Hepatocyte (in vitro differentiated cells): ENCODE measurements at regions not wholly inside any gene's neighbourhood (a gene's known extent, or its start where the extent isn't known, plus 50 kb on each side); places are given as distances from the start of the nearest gene placed in this dataset.

Source experiments
- DNase-seq: peaks from one replicate; pipeline ENCODE4 v3.0.0-alpha.2; 2016; ENCODE audit warnings: low spot score
- H2AFZ ChIP-seq: fragments of 200-600 bp; sonication (generic); 2 replicates; pipeline ENCODE4 v1.6.0; 2016; ENCODE audit warnings: antibody characterized with exemption, mild to moderate bottlenecking
- H3K27ac ChIP-seq: fragments of 200-600 bp; sonication (generic); 2 replicates; pipeline ENCODE4 v1.5.1; 2016; ENCODE audit warnings: mild to moderate bottlenecking
- H3K27me3 ChIP-seq: fragments of 200-600 bp; sonication (generic); 2 replicates; pipeline ENCODE4 v1.6.1; 2016
- H3K36me3 ChIP-seq: fragments of 200-600 bp; sonication (generic); replicated peaks from 2 replicates; pipeline ENCODE4 v1.5.1; 2016; ENCODE audit warnings: low read depth; ENCODE audit not compliant: insufficient read depth
- H3K4me1 ChIP-seq: fragments of 200-600 bp; sonication (generic); 2 replicates; pipeline ENCODE4 v1.5.1; 2016; ENCODE audit warnings: mild to moderate bottlenecking, moderate library complexity; ENCODE audit not compliant: insufficient read depth
- H3K4me2 ChIP-seq: fragments of 200-600 bp; sonication (generic); 2 replicates; pipeline ENCODE4 v1.6.0; 2016
- H3K4me3 ChIP-seq: fragments of 200-600 bp; sonication (generic); 2 replicates; pipeline ENCODE4 v1.5.1; 2016; ENCODE audit warnings: mild to moderate bottlenecking
- H3K79me2 ChIP-seq: fragments of 200-600 bp; sonication (generic); 2 replicates; pipeline ENCODE4 v1.6.0; 2017; ENCODE audit warnings: mild to moderate bottlenecking
- H3K9me2 ChIP-seq: fragments of 200-600 bp; sonication (generic); replicated peaks from 2 replicates; pipeline ENCODE4 v1.6.0; 2017; ENCODE audit warnings: mild to moderate bottlenecking; ENCODE audit not compliant: insufficient read depth
- H3K9me3 ChIP-seq: fragments of 200-600 bp; sonication (generic); 2 replicates; pipeline ENCODE4 v1.5.1; 2016; ENCODE audit warnings: low read depth, mild to moderate bottlenecking
- H4K20me1 ChIP-seq: fragments of 200-600 bp; sonication (generic); 2 replicates; pipeline ENCODE4 v1.6.0; 2016; ENCODE audit warnings: mild to moderate bottlenecking; ENCODE audit not compliant: insufficient read depth, poor library complexity, severe bottlenecking
- EZH2 ChIP-seq: fragments of 200-600 bp; sonication (generic); IDR thresholded peaks from 2 replicates; pipeline ENCODE4 v1.6.1; 2016; ENCODE audit warnings: antibody characterized with exemption, mild to moderate bottlenecking, borderline replicate concordance
- EZH2phosphoT487 ChIP-seq: fragments of 200-600 bp; sonication (generic); IDR thresholded peaks from one replicate; pipeline ENCODE4 v1.6.1; 2018; ENCODE audit warnings: antibody characterized with exemption, mild to moderate bottlenecking, low read depth, moderate library complexity; ENCODE audit not compliant: unreplicated experiment, severe bottlenecking
- WGBS: methylation state at CpG from one replicate; pipeline ENCODE4 v1.1.6; 2016; ENCODE audit warnings: low lambda C conversion rate; ENCODE audit errors: missing lambda C conversion rate; 5-methylcytosine and 5-hydroxymethylcytosine counted together
- TF ChIP-seq, protein P1 (sequence below): fragments of 200-600 bp; sonication (generic); IDR thresholded peaks from 2 replicates; pipeline ENCODE4 v1.5.1; 2016; ENCODE audit warnings: antibody characterized with exemption, mild to moderate bottlenecking; ENCODE audit not compliant: poor library complexity

DNA sequence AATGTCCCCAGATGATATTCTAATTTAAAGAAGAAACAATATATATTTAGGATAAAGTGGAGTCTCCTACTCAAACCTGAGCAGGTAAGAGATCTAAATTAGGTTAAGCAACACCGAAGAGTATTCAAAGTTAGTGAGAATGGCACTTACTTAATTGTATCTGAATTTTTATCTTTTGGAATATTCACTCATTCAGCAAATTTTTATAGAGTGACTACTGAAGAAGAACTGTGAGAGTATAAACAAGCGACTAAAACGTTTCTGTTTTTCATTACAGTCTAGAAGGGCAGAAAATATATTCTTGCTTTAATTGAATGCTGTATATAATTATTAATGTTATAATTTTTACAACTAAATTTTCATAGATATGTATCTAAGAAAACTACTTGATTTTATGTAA, 567.7 kb upstream of the TBL1XR1 start:
- Histone ChIP-seq H2AFZ (no peak overlapping the region), H3K9me2 (no peaks in the 10 kb centered on the region), H3K36me3 (no peaks in the 10 kb centered on the region), H3K27me3 (no peaks in the 10 kb centered on the region), H3K9me3 (no peaks in the 10 kb centered on the region), H3K4me2 (no peak overlapping the region), H4K20me1 (no peaks in the 10 kb centered on the region), H3K27ac (no peak overlapping the region), H3K4me3 (no peak overlapping the region), H3K4me1 (no peaks in the 10 kb centered on the region), H3K79me2 (no peaks in the 10 kb centered on the region)
- WGBS: 69% methylated on average over 3 of the region's 3 CpGs
- DNase-seq: no peak
- no peak for TF ChIP-seq EZH2phosphoT487
- TF ChIP-seq, protein P1, sequence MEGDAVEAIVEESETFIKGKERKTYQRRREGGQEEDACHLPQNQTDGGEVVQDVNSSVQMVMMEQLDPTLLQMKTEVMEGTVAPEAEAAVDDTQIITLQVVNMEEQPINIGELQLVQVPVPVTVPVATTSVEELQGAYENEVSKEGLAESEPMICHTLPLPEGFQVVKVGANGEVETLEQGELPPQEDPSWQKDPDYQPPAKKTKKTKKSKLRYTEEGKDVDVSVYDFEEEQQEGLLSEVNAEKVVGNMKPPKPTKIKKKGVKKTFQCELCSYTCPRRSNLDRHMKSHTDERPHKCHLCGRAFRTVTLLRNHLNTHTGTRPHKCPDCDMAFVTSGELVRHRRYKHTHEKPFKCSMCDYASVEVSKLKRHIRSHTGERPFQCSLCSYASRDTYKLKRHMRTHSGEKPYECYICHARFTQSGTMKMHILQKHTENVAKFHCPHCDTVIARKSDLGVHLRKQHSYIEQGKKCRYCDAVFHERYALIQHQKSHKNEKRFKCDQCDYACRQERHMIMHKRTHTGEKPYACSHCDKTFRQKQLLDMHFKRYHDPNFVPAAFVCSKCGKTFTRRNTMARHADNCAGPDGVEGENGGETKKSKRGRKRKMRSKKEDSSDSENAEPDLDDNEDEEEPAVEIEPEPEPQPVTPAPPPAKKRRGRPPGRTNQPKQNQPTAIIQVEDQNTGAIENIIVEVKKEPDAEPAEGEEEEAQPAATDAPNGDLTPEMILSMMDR: no peak
- no peak for TF ChIP-seq EZH2

DNA sequence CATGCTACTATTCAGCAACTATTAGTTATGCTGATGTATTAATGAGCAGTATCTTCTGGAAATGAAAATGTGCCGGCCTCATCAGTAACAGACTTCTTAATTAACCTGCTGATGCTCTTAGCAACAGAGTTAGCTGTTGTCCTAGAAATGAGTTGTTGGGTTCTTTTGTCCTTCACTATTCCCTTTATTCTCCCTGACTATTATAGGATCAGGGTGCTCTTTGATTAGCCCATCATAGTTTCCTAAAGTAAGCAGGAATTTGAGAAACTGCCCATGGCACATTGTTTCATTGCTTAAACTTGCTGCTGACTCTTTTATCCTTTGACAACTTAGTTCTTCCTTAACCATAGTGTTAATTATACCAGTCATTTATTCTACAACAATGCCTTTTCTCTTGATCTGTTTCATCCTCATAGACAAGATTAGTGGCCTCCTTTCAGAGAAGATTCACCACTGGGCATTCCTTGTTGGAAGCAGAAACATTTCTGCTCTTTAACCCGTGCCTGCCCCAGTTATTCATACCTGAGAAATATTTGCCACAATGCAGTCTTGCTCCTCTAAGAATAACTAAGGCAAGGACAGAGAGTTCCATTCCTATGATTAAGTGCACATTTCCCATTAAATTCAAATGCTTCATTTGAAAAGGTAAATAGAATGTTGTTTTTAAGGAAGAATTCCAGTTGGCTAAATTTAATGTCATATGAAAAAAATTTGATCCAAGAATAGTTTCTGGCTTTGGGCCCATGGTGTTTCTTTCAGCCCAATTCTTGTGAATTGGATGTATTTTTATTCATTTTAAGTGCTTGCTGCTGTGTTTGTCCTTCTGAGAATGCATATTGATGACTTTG, 573.3 kb upstream of the TBL1XR1 start:
- no peaks in the 10 kb centered on the region for H3K36me3 ChIP-seq
- no peak overlapping the region for H3K27ac ChIP-seq
- H2AFZ ChIP-seq: no peak overlapping the region
- TF ChIP-seq EZH2 (no peak), EZH2phosphoT487 (no peak)
- TF ChIP-seq, protein P1: no peak
- no peak overlapping the region for H3K4me3 ChIP-seq
- no peaks in the 10 kb centered on the region for H3K27me3 ChIP-seq
- WGBS: 93% methylated on average over 2 of the region's 2 CpGs
- no peaks in the 10 kb centered on the region for H3K4me1 ChIP-seq
- no peak overlapping the region for H3K4me2 ChIP-seq
- no peak for DNase-seq
- H4K20me1 ChIP-seq: no peaks in the 10 kb centered on the region
- no peaks in the 10 kb centered on the region for H3K79me2 ChIP-seq
- no peaks in the 10 kb centered on the region for H3K9me3 ChIP-seq
- H3K9me2 ChIP-seq: no peaks in the 10 kb centered on the region

DNA sequence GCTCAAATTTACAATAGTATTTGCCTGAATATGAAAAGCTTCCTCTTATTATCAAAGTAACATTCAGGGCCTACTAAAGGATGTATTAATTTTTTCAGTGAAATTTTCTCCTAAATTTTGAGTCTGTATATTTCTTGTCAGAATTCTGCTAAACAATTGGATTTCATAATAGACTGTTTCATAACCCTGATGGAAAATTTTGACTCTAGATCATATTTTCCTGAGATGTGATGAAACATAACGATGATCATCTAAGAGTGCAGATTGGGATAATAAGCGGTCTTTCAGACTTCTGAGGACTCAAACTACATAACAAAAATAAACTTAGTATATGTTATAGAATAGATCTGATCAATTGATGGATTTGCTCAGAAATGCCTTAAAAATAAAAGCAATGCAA, 574.5 kb upstream of the TBL1XR1 start:
- Histone ChIP-seq H3K27me3 (no peaks in the 10 kb centered on the region), H3K36me3 (no peaks in the 10 kb centered on the region), H3K27ac (no peak overlapping the region), H3K4me2 (no peak overlapping the region), H3K79me2 (no peaks in the 10 kb centered on the region), H3K4me1 (no peaks in the 10 kb centered on the region), H3K9me3 (no peaks in the 10 kb centered on the region), H2AFZ (no peak overlapping the region), H4K20me1 (no peaks in the 10 kb centered on the region), H3K4me3 (no peak overlapping the region), H3K9me2 (no peaks in the 10 kb centered on the region)
- 97% methylated on average over 2 of the region's 2 CpGs for WGBS
- TF ChIP-seq, protein P1: no peak
- TF ChIP-seq EZH2 (no peak), EZH2phosphoT487 (no peak)
- no peak for DNase-seq
